Natural killer cell (primary cell): ENCODE measurements at regions not wholly inside any gene's neighbourhood (a gene's known extent, or its start where the extent isn't known, plus 50 kb on each side); places are given as distances from the start of the nearest gene placed in this dataset.

Source experiments
- ATAC-seq, 3 donors: fragments of 150-1000 bp in 2 of 3; fragments of 200-7000 bp in 1 of 3; cut with Tn5 transposase; 1 replicate in 1 of 3; 2 replicates in 2 of 3; pipeline ENCODE4 v1.10.0; 2021; ENCODE audit warnings: mild to moderate bottlenecking in 2 of 3, moderate library complexity in 2 of 3
- DNase-seq, 2 donors: peaks; one replicate each; pipeline versions ENCODE4 v3.0.0 to v3.0.0-alpha.2; 2013 to 2021; ENCODE audit warnings: mixed read lengths in 1 of 2
- H3K27ac ChIP-seq: one replicate; pipeline ENCODE4 v1.5.1; 2013; ENCODE audit warnings: mild to moderate bottlenecking, low read length
- H3K27me3 ChIP-seq: one replicate; pipeline ENCODE4 v1.6.1; 2013; ENCODE audit warnings: low read length; ENCODE audit not compliant: control insufficient read depth, insufficient read depth
- H3K36me3 ChIP-seq: one replicate; pipeline ENCODE4 v1.6.1; 2013; ENCODE audit warnings: low read length; ENCODE audit not compliant: control insufficient read depth, insufficient read depth
- H3K4me1 ChIP-seq: one replicate; pipeline ENCODE4 v1.6.1; 2013; ENCODE audit warnings: low read length; ENCODE audit not compliant: control insufficient read depth, insufficient read depth
- H3K4me3 ChIP-seq: one replicate; pipeline ENCODE4 v1.5.1; 2013; ENCODE audit warnings: low read length
- H3K9me3 ChIP-seq: one replicate; pipeline ENCODE4 v1.6.1; 2013; ENCODE audit warnings: low read length; ENCODE audit not compliant: control insufficient read depth, insufficient read depth
- H3K27ac Mint-ChIP-seq, 2 donors: one replicate each; pipeline ENCODE4 v1.8.0; 2022; ENCODE audit warnings: mild to moderate bottlenecking in 2 of 2, mixed read lengths in 2 of 2, moderate library complexity in 1 of 2
- H3K27me3 Mint-ChIP-seq, 2 donors: one replicate each; pipeline ENCODE4 v1.8.0; 2022; ENCODE audit warnings: low read depth in 2 of 2, mixed read lengths in 2 of 2
- H3K36me3 Mint-ChIP-seq: one replicate; pipeline ENCODE4 v1.8.0; 2022; ENCODE audit warnings: mixed read lengths
- H3K4me1 Mint-ChIP-seq, 2 donors: one replicate each; pipeline ENCODE4 v1.8.0; 2022; ENCODE audit warnings: mixed read lengths in 2 of 2
- H3K4me3 Mint-ChIP-seq: one replicate; pipeline ENCODE4 v1.8.0; 2022; ENCODE audit warnings: mild to moderate bottlenecking, moderate library complexity, mixed read lengths
- H3K9me3 Mint-ChIP-seq, 2 donors: one replicate each; pipeline ENCODE4 v1.8.0; 2022; ENCODE audit warnings: mixed read lengths in 2 of 2
- WGBS: methylation state at CpG from one replicate; pipeline ENCODE4 v1.1.7; 2013; ENCODE audit warnings: missing lambda C conversion rate; ENCODE audit not compliant: insufficient coverage; 5-methylcytosine and 5-hydroxymethylcytosine counted together
- intact Hi-C: fragments of 100-400 bp; cut with micrococcal nuclease; formaldehyde crosslinking; loops from one replicate; pipeline ENCODE4 v1.14.2; 2022
- TF ChIP-seq, protein P1 (sequence below): fragments of 200-600 bp; IDR thresholded peaks from one replicate; pipeline ENCODE4 v1.8.0; 2022; ENCODE audit warnings: antibody characterized with exemption

DNA sequence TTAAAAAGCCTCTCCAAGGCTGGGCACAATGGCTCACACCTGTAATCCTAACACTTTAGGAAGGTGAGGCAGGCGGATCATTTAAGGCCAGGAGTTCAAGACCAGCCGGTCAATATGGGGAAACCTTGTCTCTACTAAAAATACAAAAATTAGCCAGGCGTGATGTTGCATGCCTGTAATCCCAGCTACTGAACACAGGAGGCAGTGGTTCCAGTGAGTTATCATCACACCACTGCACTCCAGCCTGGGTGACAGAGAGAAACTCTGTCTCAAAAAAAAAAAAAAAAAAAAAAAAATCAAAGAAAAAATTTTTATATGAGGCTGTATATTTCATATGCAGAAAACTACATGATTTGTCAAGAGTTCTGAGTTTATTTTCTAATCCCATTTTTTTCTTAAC, 1107.1 kb upstream of the TMPRSS15 start:
- no peaks in the 10 kb centered on the region for H3K9me3 Mint-ChIP-seq
- H3K36me3 Mint-ChIP-seq, result no peaks in the 10 kb centered on the region
- H3K4me1 Mint-ChIP-seq, result peaks cover 28 to 30% of the 10 kb centered on the region in 2 donors
- peak overlapping the region; percentile 51 for H3K4me3 Mint-ChIP-seq
- Histone ChIP-seq H3K4me1 (peaks cover 9% of the 10 kb centered on the region), H3K4me3 (no peak overlapping the region), H3K27me3 (no peaks in the 10 kb centered on the region), H3K9me3 (peaks cover 6% of the 10 kb centered on the region), H3K36me3 (no peaks in the 10 kb centered on the region), H3K27ac (no peak overlapping the region)
- no peaks in the 10 kb centered on the region for H3K27me3 Mint-ChIP-seq
- peak overlapping the region; percentile 63 to 67 for H3K27ac Mint-ChIP-seq
- intact Hi-C loops, result no loop called here
- TF ChIP-seq, protein P1, sequence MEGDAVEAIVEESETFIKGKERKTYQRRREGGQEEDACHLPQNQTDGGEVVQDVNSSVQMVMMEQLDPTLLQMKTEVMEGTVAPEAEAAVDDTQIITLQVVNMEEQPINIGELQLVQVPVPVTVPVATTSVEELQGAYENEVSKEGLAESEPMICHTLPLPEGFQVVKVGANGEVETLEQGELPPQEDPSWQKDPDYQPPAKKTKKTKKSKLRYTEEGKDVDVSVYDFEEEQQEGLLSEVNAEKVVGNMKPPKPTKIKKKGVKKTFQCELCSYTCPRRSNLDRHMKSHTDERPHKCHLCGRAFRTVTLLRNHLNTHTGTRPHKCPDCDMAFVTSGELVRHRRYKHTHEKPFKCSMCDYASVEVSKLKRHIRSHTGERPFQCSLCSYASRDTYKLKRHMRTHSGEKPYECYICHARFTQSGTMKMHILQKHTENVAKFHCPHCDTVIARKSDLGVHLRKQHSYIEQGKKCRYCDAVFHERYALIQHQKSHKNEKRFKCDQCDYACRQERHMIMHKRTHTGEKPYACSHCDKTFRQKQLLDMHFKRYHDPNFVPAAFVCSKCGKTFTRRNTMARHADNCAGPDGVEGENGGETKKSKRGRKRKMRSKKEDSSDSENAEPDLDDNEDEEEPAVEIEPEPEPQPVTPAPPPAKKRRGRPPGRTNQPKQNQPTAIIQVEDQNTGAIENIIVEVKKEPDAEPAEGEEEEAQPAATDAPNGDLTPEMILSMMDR, result no peak
- DNase-seq (no peak), ATAC-seq (peak; percentile 54 to 72 (median 58))
- 94% methylated on average over 3 of the region's 3 CpGs for WGBS

DNA sequence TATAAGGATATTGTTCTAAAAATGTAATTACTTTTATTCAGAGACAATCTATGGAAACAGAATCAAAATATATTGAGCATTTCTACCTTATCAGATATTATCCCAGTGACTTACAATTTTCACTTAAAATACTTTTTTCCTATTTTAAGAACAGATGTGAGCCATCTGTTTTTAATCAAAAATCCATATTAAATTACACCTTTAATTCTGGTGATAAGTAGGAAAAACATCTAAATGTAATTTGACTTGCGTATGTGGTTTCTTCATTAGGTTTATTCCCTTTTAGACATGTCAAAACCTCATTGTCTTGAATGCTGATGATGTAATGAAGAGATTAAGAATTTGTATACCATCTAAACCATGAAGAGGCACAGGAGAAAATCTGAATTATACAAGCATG, 1118.8 kb upstream of the TMPRSS15 start:
- Histone ChIP-seq H3K27me3 (no peaks in the 10 kb centered on the region), H3K4me1 (no peaks in the 10 kb centered on the region), H3K9me3 (no peaks in the 10 kb centered on the region), H3K4me3 (no peak overlapping the region), H3K36me3 (no peaks in the 10 kb centered on the region), H3K27ac (no peak overlapping the region)
- Mint-ChIP-seq H3K36me3 (no peaks in the 10 kb centered on the region), H3K27me3 (no peaks in the 10 kb centered on the region), H3K9me3 (peaks cover 0 to 6% of the 10 kb centered on the region in 2 donors), H3K4me1 (no peaks in the 10 kb centered on the region), H3K4me3 (no peak overlapping the region), H3K27ac (no peak overlapping the region)
- no CpG with 5 or more reads among the region's 1 CpG for WGBS
- DNase-seq (no peak), ATAC-seq (no peak)
- intact Hi-C loops, result no loop called here
- TF ChIP-seq, protein P1, result no peak

DNA sequence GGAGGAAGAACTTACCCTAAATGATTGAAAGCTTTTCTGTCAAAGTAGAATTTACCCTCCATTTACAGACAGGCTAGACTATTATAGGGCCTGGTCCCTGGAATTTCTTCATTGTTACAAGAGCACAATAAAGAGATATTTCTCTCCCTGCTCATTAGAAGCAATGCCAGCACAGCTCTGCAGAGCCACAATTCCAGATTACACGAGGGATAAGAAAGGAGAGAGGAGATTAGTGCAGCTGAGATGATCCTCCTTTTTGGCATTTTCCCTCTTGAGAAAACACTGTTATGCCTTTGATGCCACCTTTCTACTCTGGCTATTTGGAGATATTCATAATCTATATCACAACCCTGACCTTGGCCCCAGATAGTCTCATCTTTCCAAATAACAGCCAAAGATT, 1119.5 kb upstream of the TMPRSS15 start:
- intact Hi-C loops, result no loop called here
- no peaks in the 10 kb centered on the region for H3K36me3 Mint-ChIP-seq
- WGBS, result 67% methylated on average over 1 of the region's 1 CpG
- Histone ChIP-seq H3K27me3 (no peaks in the 10 kb centered on the region), H3K36me3 (no peaks in the 10 kb centered on the region), H3K9me3 (no peaks in the 10 kb centered on the region), H3K4me1 (no peaks in the 10 kb centered on the region), H3K27ac (no peak overlapping the region), H3K4me3 (no peak overlapping the region)
- no peak for DNase-seq
- TF ChIP-seq, protein P1, result no peak
- no peak overlapping the region for H3K4me3 Mint-ChIP-seq
- no peak overlapping the region for H3K27ac Mint-ChIP-seq
- H3K27me3 Mint-ChIP-seq, result no peaks in the 10 kb centered on the region
- peaks cover 0 to 6% of the 10 kb centered on the region in 2 donors for H3K9me3 Mint-ChIP-seq
- ATAC-seq, result no peak
- no peaks in the 10 kb centered on the region for H3K4me1 Mint-ChIP-seq

DNA sequence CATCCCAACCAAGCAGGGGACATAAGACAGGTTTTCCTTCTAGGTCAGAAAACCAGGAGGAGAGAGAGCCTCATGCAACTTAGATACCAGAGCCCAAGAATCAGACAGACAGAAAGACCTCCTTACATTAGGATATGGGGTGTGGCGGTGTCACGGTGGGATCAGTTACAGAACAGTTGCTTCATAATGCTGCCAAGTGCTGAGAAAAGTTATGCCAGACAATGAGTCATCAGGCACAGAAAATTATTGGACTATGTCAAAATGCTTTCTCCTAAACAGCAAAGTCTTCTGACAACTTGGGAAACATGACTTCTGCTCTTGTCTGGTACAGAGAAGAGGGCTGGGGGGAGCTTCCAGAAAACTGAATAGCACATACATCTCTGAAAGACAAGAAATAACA, 1120.2 kb upstream of the TMPRSS15 start:
- DNase-seq (no peak), ATAC-seq (no peak)
- intact Hi-C loops, result no loop called here
- Mint-ChIP-seq H3K27me3 (no peaks in the 10 kb centered on the region), H3K4me3 (no peak overlapping the region), H3K4me1 (no peaks in the 10 kb centered on the region), H3K27ac (no peak overlapping the region), H3K9me3 (peaks cover 0 to 4% of the 10 kb centered on the region in 2 donors), H3K36me3 (no peaks in the 10 kb centered on the region)
- H3K27me3 ChIP-seq, result no peaks in the 10 kb centered on the region
- H3K27ac ChIP-seq, result no peak overlapping the region
- 87% methylated on average over 2 of the region's 2 CpGs for WGBS
- TF ChIP-seq, protein P1, result no peak
- no peaks in the 10 kb centered on the region for H3K4me1 ChIP-seq
- H3K9me3 ChIP-seq, result no peaks in the 10 kb centered on the region
- no peak overlapping the region for H3K4me3 ChIP-seq
- H3K36me3 ChIP-seq, result no peaks in the 10 kb centered on the region
